Retinal pigment epithelial cell (primary cell): ENCODE measurements at regions not wholly inside any gene's neighbourhood (a gene's known extent, or its start where the extent isn't known, plus 50 kb on each side); places are given as distances from the start of the nearest gene placed in this dataset.

Experiments used
- DNase-seq: peaks from one replicate; pipeline ENCODE4 v3.0.0-alpha.2; 2010; ENCODE audit warnings: low read depth
- H3K4me3 ChIP-seq: 2 replicates; pipeline ENCODE4 v1.5.1; 2011; ENCODE audit warnings: mild to moderate bottlenecking, low read length, control low read depth, moderate library complexity
- TF ChIP-seq, protein P1 (sequence below): conservative IDR thresholded peaks from 2 replicates; pipeline ENCODE4 v1.5.1; 2011; ENCODE audit warnings: low read depth, low read length, control low read depth, inconsistent platforms

DNA sequence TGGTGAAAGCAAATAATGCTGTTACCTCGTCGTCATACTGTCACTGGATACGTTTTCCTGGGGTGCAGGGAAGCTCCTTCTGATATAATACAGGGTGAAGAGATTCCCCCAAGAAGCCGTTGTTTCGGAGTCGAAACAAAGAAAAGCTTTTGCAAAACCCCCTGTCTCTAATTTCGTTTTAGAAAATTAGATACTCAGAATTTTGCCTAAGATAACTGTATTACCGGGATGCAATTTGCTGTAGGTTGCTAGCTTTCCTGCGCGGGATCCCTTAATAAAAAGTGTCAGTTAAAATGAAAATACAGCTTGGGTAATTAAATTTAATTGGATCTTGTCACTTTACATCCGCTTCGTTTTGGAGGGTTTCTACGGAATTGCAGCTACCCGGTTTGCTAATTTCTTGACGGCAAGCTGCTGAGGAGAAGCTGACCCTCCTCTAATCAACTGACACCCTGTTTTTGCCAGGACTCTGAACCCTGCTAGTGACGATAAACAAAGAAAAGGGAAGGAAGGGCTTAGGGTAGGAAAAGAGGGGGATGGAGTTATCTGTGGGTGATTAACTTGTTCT, 174.6 kb downstream of the SHOX start:
- H3K4me3 ChIP-seq, result no peak overlapping the region
- TF ChIP-seq, protein P1, sequence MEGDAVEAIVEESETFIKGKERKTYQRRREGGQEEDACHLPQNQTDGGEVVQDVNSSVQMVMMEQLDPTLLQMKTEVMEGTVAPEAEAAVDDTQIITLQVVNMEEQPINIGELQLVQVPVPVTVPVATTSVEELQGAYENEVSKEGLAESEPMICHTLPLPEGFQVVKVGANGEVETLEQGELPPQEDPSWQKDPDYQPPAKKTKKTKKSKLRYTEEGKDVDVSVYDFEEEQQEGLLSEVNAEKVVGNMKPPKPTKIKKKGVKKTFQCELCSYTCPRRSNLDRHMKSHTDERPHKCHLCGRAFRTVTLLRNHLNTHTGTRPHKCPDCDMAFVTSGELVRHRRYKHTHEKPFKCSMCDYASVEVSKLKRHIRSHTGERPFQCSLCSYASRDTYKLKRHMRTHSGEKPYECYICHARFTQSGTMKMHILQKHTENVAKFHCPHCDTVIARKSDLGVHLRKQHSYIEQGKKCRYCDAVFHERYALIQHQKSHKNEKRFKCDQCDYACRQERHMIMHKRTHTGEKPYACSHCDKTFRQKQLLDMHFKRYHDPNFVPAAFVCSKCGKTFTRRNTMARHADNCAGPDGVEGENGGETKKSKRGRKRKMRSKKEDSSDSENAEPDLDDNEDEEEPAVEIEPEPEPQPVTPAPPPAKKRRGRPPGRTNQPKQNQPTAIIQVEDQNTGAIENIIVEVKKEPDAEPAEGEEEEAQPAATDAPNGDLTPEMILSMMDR, result no peak
- no peak for DNase-seq

DNA sequence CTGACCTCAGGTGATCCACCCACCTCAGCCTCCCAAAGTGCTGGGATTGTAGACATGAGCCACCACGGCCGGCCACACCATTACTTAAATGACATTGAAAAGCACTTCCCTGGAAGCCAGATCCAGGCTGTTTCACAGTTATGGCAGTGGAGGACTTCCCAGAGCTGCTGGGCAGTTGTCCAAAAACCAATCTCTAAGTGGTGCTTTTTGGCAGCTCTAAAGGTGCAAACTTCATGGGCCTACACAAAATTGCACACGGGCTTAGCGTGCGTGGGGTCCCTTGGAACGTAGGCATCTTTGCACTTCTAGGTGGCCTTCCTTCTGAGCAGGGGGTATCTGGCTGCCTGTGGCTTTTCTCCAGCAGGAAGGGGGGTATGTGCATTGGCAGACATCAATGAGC, 172.3 kb downstream of the SHOX start:
- no peak for DNase-seq
- TF ChIP-seq, protein P1, result no peak

DNA sequence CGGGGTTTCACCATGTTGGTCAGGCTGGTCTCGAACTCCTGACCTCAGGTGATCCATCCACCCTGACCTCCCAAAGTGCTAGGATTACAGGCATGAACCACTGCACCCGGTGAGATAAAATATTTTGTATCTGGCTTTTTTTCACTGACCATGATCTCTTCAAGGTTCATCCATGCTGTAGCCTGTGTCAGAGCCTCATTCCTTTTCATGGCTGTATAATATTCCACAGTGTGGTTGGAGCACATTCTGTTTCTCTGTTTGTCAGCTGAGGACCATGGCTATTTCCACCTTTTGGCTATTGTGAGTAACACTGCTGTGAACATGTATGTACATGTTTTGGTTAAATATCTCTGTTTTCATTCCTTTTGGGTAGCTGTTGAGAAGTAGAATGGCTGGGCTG, 169.2 kb downstream of the SHOX start:
- TF ChIP-seq, protein P1, result no peak
- H3K4me3 ChIP-seq, result no peak overlapping the region
- DNase-seq, result no peak

More for the DNA sequence above, 172.3 kb downstream of the SHOX start:
- H3K4me3 ChIP-seq, result no peak overlapping the region

DNA sequence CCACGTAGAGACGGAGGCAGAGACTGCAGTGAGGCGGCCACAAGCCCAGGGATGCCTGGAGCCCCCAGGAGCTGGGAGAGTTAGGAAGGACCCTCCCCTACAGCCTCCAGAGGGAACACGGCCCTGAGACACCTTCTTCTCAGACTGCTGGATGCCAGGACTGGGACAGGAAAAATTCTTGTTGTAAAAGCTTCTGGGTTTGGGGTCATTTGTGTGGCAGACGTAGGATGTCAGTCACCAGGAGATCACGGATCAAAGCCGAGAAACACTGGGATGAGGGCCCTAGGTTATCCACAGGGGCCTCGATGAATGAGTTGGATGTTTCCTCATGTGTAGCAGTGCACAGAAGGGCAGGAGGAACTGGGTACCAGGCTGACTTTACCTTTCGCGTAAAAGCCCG, 163.7 kb downstream of the SHOX start:
- DNase-seq, result no peak
- H3K4me3 ChIP-seq, result no peak overlapping the region
- TF ChIP-seq, protein P1, result no peak

DNA sequence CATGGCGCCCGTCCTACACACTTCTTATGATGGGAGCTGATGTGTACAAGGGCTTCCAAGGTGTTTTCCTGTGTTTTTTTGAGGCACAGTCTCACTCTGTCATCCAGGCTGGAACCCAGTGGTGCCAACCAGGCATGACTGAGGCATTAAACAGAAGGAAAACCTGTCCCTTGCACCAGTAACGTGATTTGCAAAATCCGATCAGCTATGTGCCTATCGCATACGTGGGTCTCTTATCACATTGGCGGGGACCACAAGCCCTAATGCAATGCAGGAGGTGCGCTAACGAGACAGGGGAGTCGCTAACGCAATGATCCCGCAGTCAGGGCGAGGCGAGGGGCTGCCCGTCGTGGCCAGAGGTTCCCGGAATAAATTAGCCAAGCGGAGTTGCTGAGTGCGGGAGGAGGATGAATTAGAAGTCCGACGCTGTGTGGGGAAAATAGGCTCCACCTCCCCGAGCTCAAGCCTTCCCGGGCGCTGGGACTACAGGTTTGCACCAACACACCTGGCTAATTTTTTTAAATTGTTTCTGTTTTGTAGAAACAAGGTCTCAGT, 162.7 kb downstream of the SHOX start:
- no peak for DNase-seq
- H3K4me3 ChIP-seq, result no peak overlapping the region
- TF ChIP-seq, protein P1, result no peak

DNA sequence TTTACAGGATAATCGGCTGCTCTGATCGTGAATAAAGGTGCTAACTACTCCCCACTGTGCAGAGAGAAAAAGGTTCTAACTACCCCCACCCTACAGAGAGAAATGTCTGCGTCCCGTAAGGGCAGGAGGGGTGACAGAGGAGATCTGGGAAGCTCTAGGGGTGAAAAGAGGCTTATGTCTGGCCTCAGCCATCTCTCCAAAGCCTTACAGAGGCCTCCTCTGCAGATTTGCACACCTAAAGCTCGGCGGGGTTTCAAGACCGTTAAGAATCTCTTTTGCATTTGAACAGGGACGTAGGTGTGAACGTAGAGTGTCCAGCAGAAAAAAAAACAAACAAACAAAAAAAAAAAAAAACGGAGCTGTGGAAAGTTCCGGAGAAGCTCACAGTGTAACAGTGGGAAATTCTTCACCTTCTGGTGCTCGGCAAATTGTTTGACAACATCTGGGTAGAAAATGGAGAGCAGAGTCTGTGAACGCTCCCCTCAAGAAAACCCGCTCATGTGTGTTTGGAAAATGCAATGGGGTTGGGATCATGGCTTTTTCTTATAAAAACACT, 161.0 kb downstream of the SHOX start:
- no peak for DNase-seq
- TF ChIP-seq, protein P1, result no peak

DNA sequence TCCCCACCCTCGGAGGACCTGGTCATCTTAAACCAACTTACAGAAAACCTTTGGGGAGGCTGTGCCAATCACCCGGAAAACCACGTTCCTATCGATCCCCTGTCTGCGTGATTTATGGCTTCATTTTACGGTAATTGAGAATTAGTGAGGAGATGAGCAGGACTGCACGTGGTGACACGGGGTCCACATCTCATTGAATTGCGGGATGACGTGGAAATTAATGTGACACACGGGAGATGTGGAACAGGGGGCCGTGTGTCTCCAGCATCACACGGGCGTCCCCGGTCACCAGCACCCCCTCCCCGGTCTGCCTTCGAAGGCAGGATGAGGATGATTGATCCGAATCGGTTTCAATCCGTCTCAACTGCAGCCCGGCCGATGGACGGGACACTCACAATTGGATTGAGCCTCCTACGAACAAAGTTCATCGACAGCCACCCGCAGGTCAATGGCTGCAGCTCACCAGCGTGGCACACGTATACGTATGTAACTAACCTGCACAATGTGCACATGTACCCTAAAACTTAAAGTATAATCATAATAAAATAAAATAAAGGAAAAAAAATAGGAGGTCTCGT, 160.3 kb downstream of the SHOX start:
- TF ChIP-seq, protein P1, result no peak
- H3K4me3 ChIP-seq, result no peak overlapping the region
- DNase-seq, result no peak

More for the DNA sequence above, 161.0 kb downstream of the SHOX start:
- no peak overlapping the region for H3K4me3 ChIP-seq
